ENCODE measurements at regions not wholly inside any gene's neighbourhood (a gene's known extent, or its start where the extent isn't known, plus 50 kb on each side); places are given as distances from the start of the nearest gene placed in this dataset.

DNA sequence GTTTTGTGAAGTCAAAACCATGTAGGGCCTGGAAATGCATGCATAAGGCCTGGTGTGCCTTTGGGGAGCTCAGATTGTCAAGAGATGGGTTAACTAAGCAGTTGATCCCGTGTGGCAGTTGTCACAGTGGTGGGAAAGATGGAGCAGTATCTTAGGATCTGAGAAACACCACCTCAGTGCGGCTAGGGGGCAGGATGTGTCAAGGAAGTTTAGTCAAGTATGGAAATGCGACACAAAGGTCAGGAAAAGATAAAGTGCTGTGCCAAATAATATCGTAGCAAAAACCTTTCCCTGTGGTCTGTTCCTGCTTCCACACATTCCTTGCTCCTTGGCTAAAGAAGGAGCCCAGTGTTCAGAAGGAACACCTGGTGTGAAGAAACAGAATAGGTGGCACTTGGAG is 396.4 kb downstream of the EDEM1 start (continued):
- TF ChIP-seq JUND (IDR thresholded peaks at IDR 0.05; ENCODE audit: borderline replicate concordance, low read depth, low read length) (no peak), JUND (tag; IDR thresholded peaks at IDR 0.05; ENCODE audit: borderline replicate concordance, low read depth, low read length) (peak; percentile 30; the same call in 1 of the 3 replicates), SAP30 (IDR thresholded peaks at IDR 0.05; ENCODE audit: borderline replicate concordance, insufficient read depth, low read depth, low read length, poor library complexity, severe bottlenecking) (no peak), CXXC5 (CRISPR knock-in tag; IDR thresholded peaks at IDR 0.05) (no peak), SOX6 (IDR thresholded peaks at IDR 0.05) (0 out of 2 replicates have a peak, but pooled peaks have one; percentile 20), SIRT6 (IDR thresholded peaks at IDR 0.05; ENCODE audit: low read depth, low read length) (no peak), RCOR1 (IDR thresholded peaks at IDR 0.05; ENCODE audit: borderline replicate concordance in 1 of 2, low read depth in 2 of 2, low read length in 2 of 2) (peak in 1 of 2 experiments; percentile 48; a peak in 1 of 4 replicates), NR2C1 (IDR thresholded peaks at IDR 0.05) (no peak), NR2C1 (tag; IDR thresholded peaks at IDR 0.05) (peak; percentile 65), STAT5B (CRISPR knock-in tag; IDR thresholded peaks at IDR 0.05) (no peak), NEUROD1 (IDR thresholded peaks at IDR 0.05; ENCODE audit: borderline replicate concordance, low read depth, low read length, partially characterized antibody) (no peak), FOXJ2 (tag; IDR thresholded peaks at IDR 0.05) (0 out of 2 replicates have a peak, but pooled peaks have one; percentile 23)
- TF ChIP-seq, protein P1, sequence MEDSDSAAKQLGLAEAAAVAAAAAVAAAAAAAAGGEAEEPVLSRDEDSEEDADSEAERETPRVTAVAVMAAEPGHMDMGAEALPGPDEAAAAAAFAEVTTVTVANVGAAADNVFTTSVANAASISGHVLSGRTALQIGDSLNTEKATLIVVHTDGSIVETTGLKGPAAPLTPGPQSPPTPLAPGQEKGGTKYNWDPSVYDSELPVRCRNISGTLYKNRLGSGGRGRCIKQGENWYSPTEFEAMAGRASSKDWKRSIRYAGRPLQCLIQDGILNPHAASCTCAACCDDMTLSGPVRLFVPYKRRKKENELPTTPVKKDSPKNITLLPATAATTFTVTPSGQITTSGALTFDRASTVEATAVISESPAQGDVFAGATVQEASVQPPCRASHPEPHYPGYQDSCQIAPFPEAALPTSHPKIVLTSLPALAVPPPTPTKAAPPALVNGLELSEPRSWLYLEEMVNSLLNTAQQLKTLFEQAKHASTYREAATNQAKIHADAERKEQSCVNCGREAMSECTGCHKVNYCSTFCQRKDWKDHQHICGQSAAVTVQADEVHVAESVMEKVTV (CRISPR knock-in tag; IDR thresholded peaks at IDR 0.05): peak; percentile 55; the same call in 1 of the 2 replicates
- TF ChIP-seq, protein P2, sequence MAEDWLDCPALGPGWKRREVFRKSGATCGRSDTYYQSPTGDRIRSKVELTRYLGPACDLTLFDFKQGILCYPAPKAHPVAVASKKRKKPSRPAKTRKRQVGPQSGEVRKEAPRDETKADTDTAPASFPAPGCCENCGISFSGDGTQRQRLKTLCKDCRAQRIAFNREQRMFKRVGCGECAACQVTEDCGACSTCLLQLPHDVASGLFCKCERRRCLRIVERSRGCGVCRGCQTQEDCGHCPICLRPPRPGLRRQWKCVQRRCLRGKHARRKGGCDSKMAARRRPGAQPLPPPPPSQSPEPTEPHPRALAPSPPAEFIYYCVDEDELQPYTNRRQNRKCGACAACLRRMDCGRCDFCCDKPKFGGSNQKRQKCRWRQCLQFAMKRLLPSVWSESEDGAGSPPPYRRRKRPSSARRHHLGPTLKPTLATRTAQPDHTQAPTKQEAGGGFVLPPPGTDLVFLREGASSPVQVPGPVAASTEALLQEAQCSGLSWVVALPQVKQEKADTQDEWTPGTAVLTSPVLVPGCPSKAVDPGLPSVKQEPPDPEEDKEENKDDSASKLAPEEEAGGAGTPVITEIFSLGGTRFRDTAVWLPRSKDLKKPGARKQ (CRISPR knock-in tag; IDR thresholded peaks at IDR 0.05): no peak
- TF ChIP-seq, protein P3, sequence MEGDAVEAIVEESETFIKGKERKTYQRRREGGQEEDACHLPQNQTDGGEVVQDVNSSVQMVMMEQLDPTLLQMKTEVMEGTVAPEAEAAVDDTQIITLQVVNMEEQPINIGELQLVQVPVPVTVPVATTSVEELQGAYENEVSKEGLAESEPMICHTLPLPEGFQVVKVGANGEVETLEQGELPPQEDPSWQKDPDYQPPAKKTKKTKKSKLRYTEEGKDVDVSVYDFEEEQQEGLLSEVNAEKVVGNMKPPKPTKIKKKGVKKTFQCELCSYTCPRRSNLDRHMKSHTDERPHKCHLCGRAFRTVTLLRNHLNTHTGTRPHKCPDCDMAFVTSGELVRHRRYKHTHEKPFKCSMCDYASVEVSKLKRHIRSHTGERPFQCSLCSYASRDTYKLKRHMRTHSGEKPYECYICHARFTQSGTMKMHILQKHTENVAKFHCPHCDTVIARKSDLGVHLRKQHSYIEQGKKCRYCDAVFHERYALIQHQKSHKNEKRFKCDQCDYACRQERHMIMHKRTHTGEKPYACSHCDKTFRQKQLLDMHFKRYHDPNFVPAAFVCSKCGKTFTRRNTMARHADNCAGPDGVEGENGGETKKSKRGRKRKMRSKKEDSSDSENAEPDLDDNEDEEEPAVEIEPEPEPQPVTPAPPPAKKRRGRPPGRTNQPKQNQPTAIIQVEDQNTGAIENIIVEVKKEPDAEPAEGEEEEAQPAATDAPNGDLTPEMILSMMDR (IDR thresholded peaks at IDR 0.05 in 2 of 3, conservative IDR thresholded peaks at IDR 0.05 in 1 of 3; ENCODE audit: insufficient read depth in 2 of 3, low read depth in 1 of 3, low read length in 3 of 3): peak in 2 of 3 experiments; percentile 46 to 57; a peak in 2 of 6 replicates
- TF ChIP-seq, protein P4, sequence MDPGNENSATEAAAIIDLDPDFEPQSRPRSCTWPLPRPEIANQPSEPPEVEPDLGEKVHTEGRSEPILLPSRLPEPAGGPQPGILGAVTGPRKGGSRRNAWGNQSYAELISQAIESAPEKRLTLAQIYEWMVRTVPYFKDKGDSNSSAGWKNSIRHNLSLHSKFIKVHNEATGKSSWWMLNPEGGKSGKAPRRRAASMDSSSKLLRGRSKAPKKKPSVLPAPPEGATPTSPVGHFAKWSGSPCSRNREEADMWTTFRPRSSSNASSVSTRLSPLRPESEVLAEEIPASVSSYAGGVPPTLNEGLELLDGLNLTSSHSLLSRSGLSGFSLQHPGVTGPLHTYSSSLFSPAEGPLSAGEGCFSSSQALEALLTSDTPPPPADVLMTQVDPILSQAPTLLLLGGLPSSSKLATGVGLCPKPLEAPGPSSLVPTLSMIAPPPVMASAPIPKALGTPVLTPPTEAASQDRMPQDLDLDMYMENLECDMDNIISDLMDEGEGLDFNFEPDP (CRISPR knock-in tag; IDR thresholded peaks at IDR 0.05): no peak
